HG02610 (cell line): ENCODE measurements at regions not wholly inside any gene's neighbourhood (a gene's known extent, or its start where the extent isn't known, plus 50 kb on each side); places are given as distances from the start of the nearest gene placed in this dataset.

Experiments
- ATAC-seq: cut with Tn5 transposase; IDR thresholded peaks from one replicate; pipeline ENCODE4 v1.9.1; 2021; ENCODE audit warnings: mild to moderate bottlenecking, moderate library complexity; ENCODE audit not compliant: unreplicated experiment

DNA sequence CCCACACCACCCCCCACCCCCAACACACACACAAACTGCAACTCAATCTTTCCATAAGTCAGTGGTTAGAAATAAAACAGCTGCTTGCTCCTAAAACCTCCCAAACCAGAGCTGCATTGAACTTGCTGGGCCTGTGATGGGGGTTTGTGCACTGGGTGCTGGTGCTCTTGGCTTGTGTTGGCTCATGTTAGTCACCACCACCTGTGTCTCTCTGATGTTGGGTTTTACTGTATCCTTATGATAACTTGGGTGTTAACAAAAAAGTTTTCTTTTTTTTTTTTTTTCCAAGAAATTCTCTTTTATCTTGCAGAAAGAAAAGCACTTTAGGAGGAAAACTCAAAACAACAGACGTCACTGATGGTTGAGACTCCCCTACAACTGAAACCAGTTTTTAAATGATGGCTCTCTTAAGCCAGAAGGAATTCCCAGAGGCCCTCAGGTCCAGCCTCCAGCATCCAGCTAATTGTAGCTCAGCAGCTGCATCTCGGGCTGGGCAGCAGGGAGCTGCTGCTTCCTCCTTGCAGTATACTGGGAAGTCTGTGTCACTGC is 79.9 kb upstream of the DRD2 start:
- no peak for ATAC-seq

DNA sequence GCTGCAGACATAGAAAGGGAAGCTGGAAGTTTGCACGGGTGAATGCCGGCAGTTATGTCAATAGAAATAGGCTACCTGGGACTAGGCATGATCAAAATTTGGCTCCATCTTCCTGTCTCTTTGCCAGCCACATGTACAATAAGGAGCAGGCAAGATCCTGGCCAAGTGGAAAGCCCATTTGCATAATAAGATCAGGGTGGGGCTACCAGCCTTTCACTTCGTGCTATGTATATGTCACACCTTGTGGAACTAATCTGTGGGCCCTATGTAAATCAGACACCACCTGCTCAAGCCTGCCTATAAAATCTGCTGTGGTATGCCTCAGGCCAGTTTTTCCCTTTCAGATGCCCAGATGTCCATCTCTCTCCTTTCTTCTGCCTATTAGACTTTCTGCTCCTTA is 79.3 kb upstream of the DRD2 start:
- no peak for ATAC-seq

DNA sequence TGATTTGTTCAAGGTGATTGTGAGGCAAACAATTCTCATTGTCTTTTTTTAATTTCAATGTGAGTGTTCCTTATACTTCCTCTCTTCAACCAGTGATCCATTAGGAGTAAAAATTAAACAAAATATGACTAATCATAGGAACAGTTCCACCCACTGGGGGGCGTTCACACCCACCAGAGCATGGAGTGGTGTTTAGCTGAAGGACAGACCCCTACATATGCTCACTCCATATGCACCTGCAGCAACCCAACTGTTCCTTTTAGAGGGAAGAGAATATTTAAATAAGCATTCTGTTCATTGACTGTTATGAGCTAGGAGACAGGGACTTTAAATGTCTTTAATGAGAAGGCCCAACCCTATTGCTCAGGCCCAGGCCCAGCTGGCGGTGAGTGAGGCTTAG is 78.7 kb upstream of the DRD2 start:
- ATAC-seq: no peak

DNA sequence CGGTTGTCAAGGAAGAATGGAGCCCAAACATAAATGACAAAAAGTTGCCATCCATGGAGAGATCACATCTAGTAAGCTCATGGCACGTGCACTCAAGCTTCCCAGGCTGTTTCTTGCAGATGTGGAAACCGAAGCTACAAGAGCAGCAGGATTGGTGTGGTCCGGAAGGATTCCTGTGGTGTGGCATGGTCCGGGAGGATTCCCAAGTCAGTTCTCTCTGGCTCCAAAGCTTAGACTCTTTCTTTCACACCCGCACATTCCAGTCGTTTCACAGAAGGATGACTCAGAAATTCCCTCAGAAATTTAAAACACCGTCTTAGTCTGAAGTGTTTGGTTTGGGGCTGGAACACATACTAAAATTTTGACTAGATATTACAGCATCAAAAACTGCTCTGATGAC is 78.0 kb upstream of the DRD2 start:
- no peak for ATAC-seq

DNA sequence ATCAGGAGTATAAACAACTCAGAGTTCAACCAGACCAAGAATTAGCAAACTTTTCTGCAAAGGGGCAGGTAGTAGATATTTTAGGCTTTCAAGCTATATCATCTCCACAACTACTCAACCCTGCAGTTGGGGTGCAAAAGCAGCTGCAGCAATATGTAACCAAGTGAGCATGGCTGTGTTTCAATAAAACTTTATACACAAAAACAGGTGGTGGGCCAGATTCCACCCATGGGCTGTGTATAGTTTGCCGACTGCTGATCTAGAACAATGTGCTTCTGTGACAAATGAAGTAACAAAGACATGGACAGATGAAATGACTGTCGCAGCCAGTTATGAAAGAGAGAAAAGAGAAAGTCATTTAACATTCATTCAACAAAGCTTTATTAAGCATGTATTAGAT is 77.1 kb upstream of the DRD2 start:
- ATAC-seq: no peak

DNA sequence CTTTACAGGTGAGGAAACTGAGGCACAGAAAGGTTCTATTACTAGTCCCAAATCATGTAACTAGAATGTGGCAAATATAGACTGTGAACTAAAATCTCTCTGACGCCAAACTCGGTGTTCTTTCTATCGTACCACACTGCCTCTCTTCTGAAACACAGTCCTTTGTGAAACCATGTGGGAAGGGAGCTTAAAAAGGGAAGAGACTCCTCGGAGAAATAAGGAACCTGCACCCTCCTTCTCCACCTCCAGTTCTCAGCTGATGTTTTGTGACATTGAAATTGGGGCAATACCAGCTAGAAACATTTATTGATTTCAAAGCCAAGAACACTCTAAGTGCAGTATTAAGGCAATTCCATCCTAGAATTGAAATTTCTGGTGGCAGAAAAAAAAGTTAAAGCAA is 76.4 kb upstream of the DRD2 start:
- no peak for ATAC-seq

DNA sequence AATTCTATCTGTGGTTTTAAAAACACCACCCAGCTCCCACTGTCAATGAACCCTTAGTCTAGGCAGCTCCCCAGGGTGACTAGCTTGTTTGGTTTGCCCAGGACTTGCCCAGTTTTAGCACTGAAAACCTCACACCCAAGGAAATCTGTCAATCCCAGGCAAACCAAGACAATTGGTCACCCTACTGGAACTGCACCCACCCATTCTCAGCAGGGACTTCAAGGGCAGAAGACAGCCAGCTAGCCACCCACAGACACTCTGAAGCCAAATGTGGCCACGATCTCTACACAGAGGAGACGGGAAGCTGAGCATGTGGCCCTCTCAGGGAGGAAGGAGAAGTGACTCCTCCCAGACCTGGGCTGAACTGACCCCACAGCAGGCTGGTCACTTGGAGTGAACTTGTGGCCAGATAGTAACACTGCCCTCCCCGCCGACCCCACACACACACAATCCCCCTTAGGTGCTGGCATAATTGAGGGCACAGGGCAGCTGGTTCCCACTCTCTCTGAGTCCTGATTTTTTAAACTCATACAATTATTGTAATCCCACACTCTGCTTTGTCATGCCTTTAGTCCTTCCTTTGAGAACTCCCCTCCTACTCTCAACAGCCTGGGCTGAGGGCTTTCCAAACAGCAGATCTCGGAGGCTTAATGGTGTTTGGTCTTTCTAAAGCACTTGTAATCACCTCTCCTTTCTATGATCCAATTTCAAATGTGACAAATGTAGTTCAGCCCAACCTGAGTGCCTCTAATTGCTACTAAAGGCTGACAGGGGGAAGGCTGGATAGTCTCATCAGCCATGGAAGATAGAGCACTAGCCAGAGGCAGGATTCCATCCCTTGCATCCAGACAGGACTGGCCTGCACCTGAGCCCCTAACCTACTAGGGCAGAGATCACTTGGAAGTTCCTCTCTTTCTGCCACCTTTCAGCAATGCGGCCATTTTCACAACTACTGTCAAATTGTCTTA is 74.7 kb upstream of the DRD2 start:
- ATAC-seq: no peak

DNA sequence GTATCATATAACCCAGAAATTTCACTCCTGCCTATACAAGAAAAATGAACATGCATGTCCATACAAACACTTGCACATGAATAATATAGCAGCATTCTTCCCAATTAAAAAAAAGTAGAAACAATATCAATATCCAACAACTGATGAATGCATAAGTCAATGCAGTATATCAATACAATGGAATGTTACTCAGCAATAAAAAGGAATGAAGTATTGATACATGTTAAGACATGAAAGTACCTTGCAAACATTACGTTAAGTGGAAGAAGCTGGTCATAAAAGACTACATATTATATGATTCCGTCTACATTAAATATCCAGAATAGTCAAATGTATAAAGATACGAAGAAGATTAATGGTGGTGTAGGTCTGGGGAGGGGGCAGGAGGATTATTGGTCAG is 73.9 kb upstream of the DRD2 start:
- no peak for ATAC-seq

DNA sequence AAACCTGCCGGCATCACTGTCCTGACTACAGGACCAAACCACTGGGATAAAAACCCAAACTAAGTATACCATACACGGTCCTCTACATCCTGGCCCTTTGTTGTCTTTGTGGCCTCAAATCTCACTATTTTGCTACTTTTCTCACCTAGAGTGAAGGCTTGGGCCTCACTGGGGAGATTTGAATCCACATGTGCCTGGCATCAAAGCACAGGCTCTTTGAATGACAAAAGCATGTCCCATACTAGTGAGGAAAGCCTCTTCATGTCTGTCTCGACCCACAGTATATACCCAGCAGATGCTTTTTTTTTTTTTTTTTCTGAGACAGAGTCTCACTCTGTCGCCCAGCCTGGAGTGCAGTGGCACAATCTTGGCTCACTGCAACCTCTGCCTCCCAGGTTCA is 72.5 kb upstream of the DRD2 start:
- no peak for ATAC-seq

DNA sequence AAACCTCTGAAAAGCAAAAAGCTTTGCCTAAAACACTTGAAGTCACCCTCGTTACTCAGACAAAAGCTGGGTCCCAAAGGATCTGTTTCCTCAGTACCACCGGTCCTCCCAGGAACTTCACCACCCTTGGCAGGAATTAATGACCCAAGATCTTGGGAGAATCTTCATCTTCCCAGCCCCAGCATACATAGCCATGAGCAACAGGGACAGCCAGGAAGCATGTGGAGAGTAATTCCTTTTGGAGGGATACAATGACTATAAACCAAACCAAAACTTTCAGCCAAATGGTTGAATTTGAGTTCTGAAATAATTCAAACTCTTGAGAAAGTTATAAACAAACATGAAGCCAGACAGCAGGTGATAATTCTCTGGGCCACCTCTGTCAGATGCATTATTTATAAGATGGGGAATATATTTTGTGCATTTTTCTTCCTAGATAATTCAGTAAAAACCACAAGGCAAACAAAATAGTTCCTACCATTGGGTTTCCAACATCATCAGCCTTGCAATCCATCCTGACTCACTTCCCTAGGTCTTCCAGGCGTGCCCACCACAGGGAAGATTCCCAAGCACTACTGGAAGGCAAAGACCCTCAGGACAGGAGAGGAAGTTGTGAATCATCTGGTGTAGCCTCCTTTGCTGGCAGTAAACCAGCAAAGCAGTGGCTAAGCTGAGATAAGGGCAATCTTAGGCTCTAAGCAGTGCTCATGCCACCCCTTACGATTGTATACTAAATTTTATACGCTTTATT is 71.7 kb upstream of the DRD2 start:
- ATAC-seq: no peak

DNA sequence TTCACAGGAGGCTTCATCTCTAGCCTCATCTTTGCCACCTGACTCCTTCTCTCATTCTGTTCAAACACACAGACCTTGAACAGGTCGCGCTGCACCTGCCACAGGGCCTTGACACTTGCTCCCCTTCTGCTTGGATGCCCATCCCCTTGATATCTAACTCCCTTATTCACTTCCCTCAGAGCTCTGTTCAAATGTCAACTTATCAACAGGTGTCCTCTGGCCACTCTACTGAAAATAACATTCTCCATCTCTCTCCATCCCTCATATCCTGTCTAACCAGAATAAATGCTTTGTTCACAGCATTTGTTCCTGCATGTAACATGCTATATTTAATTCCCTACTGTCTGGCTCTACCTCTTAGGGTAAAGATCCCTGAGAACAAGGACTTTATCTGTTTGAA is 67.2 kb upstream of the DRD2 start:
- no peak for ATAC-seq

DNA sequence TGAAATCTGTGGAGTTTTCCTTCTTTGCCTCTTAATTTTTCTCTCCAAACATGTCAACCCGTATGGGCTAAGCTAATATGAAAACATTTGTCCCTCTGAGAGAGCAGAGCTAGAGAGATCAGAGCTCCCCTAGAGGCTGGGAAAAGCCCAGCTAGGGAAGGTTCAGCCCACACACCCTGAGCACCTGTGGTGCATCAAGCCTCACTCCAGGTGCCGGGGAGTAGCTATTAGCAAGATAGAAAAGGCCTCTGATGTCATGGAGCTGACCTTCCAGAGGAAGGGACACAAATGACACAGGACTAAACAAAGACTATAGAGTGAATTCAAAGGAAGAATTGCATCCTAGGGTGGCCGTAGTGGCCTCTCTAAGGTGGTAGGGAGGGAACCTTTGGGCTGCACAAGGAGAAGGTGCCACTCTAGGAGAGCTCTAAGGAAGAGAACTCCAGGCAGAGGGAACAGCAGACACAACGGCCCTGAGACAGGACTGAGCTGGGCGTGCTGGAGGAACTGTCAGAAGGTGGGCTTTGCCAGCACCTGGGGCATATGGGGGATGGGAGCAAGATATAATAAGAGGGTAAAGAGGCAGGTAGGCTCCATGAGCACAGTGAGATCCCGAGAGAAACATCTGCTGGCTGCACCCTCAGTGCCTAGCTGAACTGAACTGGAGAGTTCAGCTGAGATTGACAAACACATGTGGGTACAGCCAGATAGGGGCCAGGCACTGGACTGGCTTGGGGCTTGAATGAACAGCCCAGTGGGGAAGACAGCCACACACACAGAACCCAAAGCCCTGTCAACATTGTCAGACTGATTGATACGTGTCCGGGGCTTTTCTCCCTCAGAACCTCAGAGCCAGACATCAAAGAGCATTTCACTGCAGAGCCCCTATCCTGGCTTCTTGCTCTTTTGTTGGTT is 65.5 kb upstream of the DRD2 start:
- no peak for ATAC-seq

DNA sequence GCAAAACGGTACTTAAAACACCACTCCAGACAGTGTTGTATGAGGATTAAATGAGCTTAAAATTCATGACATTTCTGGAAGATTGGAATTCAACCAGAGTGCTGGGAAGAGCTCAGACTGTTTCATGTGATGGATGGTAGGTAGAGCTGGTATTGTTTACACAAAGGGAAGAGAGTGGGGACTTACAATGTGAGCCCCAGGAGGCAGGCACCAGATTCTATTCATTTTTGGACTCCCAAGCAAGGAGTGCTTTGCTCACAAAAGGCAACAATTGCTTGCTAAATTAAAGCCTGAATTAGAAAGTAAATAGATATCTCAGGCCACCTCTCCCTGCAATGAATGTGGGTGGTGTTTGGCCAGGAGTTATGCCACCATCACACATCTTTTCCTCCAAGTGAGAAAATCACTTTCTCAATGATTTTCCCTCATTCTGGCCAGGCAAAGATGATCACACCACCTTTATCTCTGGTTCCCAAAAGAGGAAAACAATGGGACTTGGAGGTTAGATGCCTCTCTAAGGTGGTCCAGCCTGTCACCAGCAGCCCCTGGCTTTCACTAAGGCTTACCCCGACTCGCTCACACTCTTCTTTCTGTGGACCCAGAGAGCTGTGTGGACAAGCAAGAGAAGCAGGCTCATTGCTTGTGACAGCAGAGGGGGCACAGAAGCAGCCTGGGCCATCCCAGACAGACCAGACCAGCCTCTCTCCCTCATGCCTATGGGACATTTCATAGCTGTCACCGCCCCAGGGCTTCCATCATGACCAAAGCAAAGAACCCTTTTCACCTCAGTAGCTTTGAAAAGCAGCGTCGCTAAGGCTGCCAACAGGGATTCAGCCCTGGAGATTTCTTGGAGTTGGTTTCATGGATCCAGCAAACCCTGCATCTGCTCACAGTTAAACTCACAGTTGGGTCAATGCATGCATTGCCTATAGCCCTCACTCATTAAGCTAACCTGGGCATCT is 63.5 kb upstream of the DRD2 start:
- no peak for ATAC-seq

DNA sequence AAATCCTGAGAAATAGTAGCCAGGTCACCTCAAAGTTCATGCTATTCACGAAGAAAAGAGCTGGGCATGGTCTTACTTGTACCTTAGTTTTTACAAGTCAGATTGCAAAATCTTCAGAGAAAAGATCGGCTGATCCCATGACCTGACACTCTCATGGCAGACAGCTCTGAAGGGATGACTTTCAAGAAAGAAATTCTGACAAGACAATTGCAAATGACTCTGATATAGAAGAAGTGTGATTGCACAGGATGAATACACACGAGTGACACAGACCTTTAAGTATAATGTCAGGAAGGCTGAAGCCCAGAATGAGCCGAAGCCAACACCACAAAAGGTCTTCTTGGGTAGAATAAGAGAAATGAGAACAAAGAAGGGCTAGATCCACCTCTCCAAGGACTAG is 59.4 kb upstream of the DRD2 start:
- ATAC-seq: no peak

DNA sequence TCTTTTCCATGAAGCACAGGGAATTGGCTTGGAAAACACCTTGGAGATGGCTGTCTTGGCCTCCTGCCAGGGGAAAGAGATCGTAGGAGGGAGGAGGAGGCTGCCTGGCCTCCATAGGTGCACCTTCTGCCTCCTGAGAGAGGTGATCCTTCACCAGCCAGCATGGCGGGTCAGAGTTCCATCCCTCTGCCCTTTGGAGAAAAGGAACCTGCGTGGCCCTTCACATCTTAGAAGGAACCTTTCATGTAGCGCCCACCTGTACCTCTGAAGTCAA is 58.2 kb upstream of the DRD2 start:
- ATAC-seq: no peak

DNA sequence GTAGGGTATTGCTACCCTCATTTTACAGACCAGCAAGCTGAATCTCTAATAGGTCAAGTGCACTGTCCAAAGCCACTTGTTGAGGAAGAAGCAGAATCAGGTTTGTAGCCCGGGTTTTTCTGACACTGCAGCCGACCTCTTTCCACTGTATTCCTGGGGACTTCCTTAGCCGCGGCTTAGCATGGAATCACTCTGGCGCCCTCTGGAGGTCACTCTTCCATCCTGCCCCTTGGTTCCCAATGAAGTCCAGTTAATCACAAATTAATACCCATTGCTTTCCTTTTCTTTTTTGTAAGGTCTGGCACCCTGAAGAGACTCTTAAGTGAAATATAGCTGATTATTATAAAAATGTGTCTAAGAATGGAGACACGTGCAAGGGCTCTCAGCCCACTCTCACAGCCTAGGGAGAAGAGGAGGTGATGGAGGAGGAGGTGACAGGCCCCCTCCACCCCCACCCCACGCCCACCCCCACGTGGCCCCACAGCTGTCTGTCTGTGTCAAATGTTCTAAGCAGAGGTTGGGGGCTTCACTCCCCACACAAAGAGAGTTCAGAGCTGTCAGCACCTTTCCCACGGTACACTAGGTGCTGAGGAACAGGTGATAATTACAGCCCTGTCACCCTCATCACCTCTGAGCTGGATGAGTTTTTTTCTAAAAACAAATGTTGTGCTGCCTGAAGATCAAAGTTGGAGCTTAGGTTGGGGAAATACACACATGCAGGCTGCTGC is 57.7 kb upstream of the DRD2 start:
- no peak for ATAC-seq

DNA sequence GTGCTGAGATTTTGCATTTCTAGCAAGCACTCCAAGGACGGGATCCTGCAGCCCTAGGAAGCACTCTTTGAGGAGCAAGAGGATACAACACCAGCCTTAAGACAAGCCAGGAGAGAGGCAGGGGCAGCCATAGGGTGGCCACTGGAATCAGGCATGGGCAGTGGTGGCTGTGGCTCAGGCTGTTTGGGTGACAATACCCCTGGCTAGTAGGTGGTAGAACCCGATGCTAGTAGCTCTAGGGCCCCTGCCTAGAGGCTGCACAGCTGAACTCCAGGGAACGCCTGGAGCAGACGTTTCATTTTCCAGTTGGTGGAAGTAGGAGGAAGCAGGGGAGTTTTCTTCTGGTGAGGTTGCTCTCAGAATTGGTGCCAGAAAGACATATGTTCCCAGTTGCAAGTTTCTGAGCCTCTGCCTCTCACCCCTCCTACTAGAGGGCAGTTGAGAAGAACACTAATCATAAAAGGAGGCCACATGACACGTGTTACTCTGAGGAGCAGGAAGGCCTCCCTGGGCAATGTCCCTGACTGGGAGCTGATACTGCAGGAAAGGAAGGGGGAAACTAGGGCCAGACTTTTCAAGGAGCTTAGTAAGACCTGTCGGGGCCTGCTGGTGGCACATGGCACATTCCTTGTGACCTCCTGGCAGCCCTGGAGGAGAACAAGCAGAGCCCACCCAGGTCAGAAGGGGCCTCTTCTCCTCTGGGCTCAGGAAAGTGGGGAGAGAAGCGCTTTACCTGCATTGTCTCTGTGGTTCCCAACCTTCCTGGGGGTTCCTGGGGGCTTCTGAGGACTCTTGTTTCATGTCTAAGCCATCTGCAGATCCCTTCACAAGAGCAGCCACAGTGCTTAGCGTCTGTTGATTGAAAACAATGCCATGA is 56.6 kb upstream of the DRD2 start:
- ATAC-seq: no peak

DNA sequence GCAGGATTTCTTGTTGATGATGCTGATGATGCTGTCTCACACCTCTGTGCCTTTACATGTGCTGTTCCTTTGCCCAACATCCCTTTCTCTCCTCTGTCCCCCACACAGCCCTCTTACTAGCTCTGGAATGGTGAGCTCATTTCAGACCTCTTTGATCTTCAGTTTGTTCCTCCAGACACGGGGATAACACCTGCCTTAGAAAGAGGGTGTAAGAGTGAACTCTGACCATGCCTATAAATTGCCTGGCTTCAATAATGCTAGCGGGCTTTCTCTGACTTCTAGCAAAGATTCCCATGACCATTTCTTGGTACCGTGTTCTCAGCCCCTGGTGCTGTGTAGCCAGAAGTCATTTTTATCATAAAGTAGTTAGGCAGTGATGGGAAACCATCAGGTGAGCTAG is 55.9 kb upstream of the DRD2 start:
- ATAC-seq: no peak
